H1 (cell line): ENCODE measurements at regions not wholly inside any gene's neighbourhood (a gene's known extent, or its start where the extent isn't known, plus 50 kb on each side); places are given as distances from the start of the nearest gene placed in this dataset.

Source experiments
- CTCF ChIA-PET: fragments of 300-600 bp; sonication (Branson Sonifier 250); formaldehyde crosslinking; loops from one replicate; lab custom pipeline; 2021; ENCODE audit not compliant: partially characterized antibody; lab: Charles Lee
- POLR2A ChIA-PET: fragments of 300-600 bp; sonication (Branson Sonifier 250); formaldehyde crosslinking; loops from one replicate; lab custom pipeline; 2021; ENCODE audit warnings: inconsistent platforms; ENCODE audit not compliant: partially characterized antibody; lab: Charles Lee
- DNase-seq, 2 experiments: peaks; one replicate each; pipeline versions ENCODE4 v3.0.0 to v3.0.0-alpha.2; 2010 to 2022; ENCODE audit warnings: low spot score in 2 of 2, low read depth in 1 of 2, mixed read lengths in 1 of 2
- FAIRE-seq: peaks from 2 replicates; lab custom pipeline; 2011; peaks lifted over from hg19 to GRCh38; lab: Jason Lieb, UNC
- H2AFZ ChIP-seq: 2 replicates; pipeline ENCODE4 v1.8.1; 2012; ENCODE audit warnings: low read length, inconsistent platforms
- H2AK5ac ChIP-seq: 2 replicates; pipeline ENCODE4 v1.6.1; 2013; ENCODE audit warnings: low read depth, low read length
- H2BK120ac ChIP-seq: replicated peaks from 2 replicates; pipeline ENCODE3; 2013; ENCODE audit warnings: low read depth, low read length, inconsistent platforms
- H2BK12ac ChIP-seq: 2 replicates; pipeline ENCODE4 v1.6.1; 2013; ENCODE audit warnings: low read depth, low read length
- H2BK15ac ChIP-seq: 2 replicates; pipeline ENCODE4 v1.6.1; 2013; ENCODE audit warnings: low read length
- H2BK20ac ChIP-seq: 2 replicates; pipeline ENCODE4 v1.6.1; 2013; ENCODE audit warnings: low read length
- H2BK5ac ChIP-seq: 2 replicates; pipeline ENCODE4 v1.6.1; 2013; ENCODE audit warnings: low read depth, low read length
- H3K14ac ChIP-seq: 2 replicates; pipeline ENCODE4 v1.6.1; 2013; ENCODE audit warnings: inconsistent platforms; ENCODE audit not compliant: insufficient read length
- H3K18ac ChIP-seq: 2 replicates; pipeline ENCODE4 v1.6.1; 2013; ENCODE audit warnings: low read length; ENCODE audit errors: extremely low read depth
- H3K23ac ChIP-seq: 2 replicates; pipeline ENCODE4 v1.6.1; 2013; ENCODE audit warnings: inconsistent platforms; ENCODE audit not compliant: insufficient read length
- H3K23me2 ChIP-seq: 2 replicates; pipeline ENCODE4 v1.6.1; 2013; ENCODE audit warnings: low read depth, low read length
- H3K27ac ChIP-seq: 2 replicates; pipeline ENCODE4 v1.6.1; 2011; ENCODE audit warnings: low read depth, low read length, inconsistent platforms
- H3K27me3 ChIP-seq, 4 experiments: replicated peaks in 1 of 4; 1 replicate in 1 of 4; 2 replicates in 3 of 4; pipeline versions ENCODE4 v1.6.1 to v1.8.1; 2011 to 2013; ENCODE audit warnings: low read length in 3 of 4, mild to moderate bottlenecking in 3 of 4, inconsistent platforms in 2 of 4, mixed read lengths in 2 of 4, moderate library complexity in 1 of 4; ENCODE audit not compliant: control insufficient read depth in 3 of 4, insufficient read depth in 3 of 4; ENCODE audit errors: extremely low read depth in 1 of 4
- H3K36me3 ChIP-seq, 4 experiments: 2 replicates each; pipeline versions ENCODE4 v1.6.1 to v1.8.1; 2011 to 2013; ENCODE audit warnings: mild to moderate bottlenecking in 4 of 4, low read length in 3 of 4, moderate library complexity in 2 of 4, control low read depth in 1 of 4, inconsistent platforms in 1 of 4; ENCODE audit not compliant: insufficient read depth in 4 of 4, control insufficient read depth in 2 of 4
- H3K4ac ChIP-seq: replicated peaks from 2 replicates; pipeline ENCODE3; 2013; ENCODE audit warnings: low read length, low read depth, mixed read lengths, inconsistent platforms; ENCODE audit not compliant: insufficient read length
- H3K4me1 ChIP-seq, 4 experiments: replicated peaks in 1 of 4; 1 replicate in 1 of 4; 2 replicates in 3 of 4; pipeline versions ENCODE4 v1.6.1 to v1.8.1; 2011 to 2013; ENCODE audit warnings: low read length in 3 of 4, inconsistent platforms in 2 of 4, mixed read lengths in 1 of 4; ENCODE audit not compliant: insufficient read depth in 4 of 4, control insufficient read depth in 3 of 4
- H3K4me2 ChIP-seq, 2 experiments: 2 replicates each; pipeline versions ENCODE4 v1.6.1 to v1.8.1; 2011 to 2013; ENCODE audit warnings: low read depth in 2 of 2, low read length in 2 of 2, control low read depth in 1 of 2, inconsistent platforms in 1 of 2, mild to moderate bottlenecking in 1 of 2; ENCODE audit not compliant: insufficient read depth in 1 of 2
- H3K4me3 ChIP-seq, 4 experiments: fragments of 200-600, 300-600 bp in 1 of 4; sonication (generic), shearing (Covaris generic), sonication (Bioruptor Twin) in 1 of 4; 2 replicates each; pipeline versions ENCODE4 v1.5.1 to v1.8.1; 2011 to 2016; ENCODE audit warnings: low read length in 4 of 4, low read depth in 3 of 4, control low read depth in 2 of 4, inconsistent platforms in 2 of 4, mild to moderate bottlenecking in 2 of 4, mixed read lengths in 1 of 4, moderate library complexity in 1 of 4; ENCODE audit not compliant: insufficient read depth in 2 of 4; ENCODE audit errors: extremely low read depth in 1 of 4
- H3K56ac ChIP-seq: replicated peaks from 2 replicates; pipeline ENCODE3; 2013; ENCODE audit warnings: low read depth, mild to moderate bottlenecking, mixed read lengths, low read length, inconsistent platforms; ENCODE audit not compliant: insufficient read length
- H3K79me1 ChIP-seq: 2 replicates; pipeline ENCODE4 v1.6.1; 2013; ENCODE audit warnings: low read depth, low read length, control low read depth
- H3K79me2 ChIP-seq, 2 experiments: 2 replicates each; pipeline versions ENCODE4 v1.6.1 to v1.8.1; 2012 to 2013; ENCODE audit warnings: low read length in 2 of 2, mild to moderate bottlenecking in 2 of 2, inconsistent platforms in 1 of 2; ENCODE audit not compliant: insufficient read depth in 2 of 2, control insufficient read depth in 1 of 2
- H3K9ac ChIP-seq, 4 experiments: replicated peaks in 1 of 4; 1 replicate in 1 of 4; 2 replicates in 3 of 4; pipeline versions ENCODE4 v1.6.1 to v1.8.1; 2011 to 2013; ENCODE audit warnings: low read depth in 3 of 4, low read length in 3 of 4, control low read depth in 2 of 4, mild to moderate bottlenecking in 2 of 4, moderate library complexity in 2 of 4, inconsistent platforms in 1 of 4; ENCODE audit errors: extremely low read depth in 1 of 4
- H3K9me3 ChIP-seq, 2 experiments: 2 replicates each; pipeline versions ENCODE4 v1.6.1 to v1.8.1; 2012 to 2013; ENCODE audit warnings: mild to moderate bottlenecking in 2 of 2, moderate library complexity in 2 of 2, control low read depth in 1 of 2, inconsistent platforms in 1 of 2, low read depth in 1 of 2, low read length in 1 of 2, mixed read lengths in 1 of 2; ENCODE audit not compliant: insufficient read depth in 2 of 2
- H4K20me1 ChIP-seq, 2 experiments: replicated peaks in 1 of 2; 2 replicates each; pipeline versions ENCODE3 to v1.8.1; 2011 to 2013; ENCODE audit warnings: inconsistent platforms in 2 of 2, low read length in 2 of 2, mild to moderate bottlenecking in 1 of 2; ENCODE audit not compliant: insufficient read depth in 2 of 2, control insufficient read depth in 1 of 2
- H4K5ac ChIP-seq: 2 replicates; pipeline ENCODE4 v1.6.1; 2013; ENCODE audit warnings: low read length, low read depth, mixed read lengths, inconsistent platforms; ENCODE audit not compliant: insufficient read length
- H4K8ac ChIP-seq: 2 replicates; pipeline ENCODE4 v1.8.0; 2013; ENCODE audit warnings: mild to moderate bottlenecking, moderate library complexity, low read length, inconsistent platforms; ENCODE audit not compliant: insufficient read depth; ENCODE audit errors: extremely low read depth
- H4K91ac ChIP-seq: replicated peaks from 2 replicates; pipeline ENCODE3; 2013; ENCODE audit warnings: low read length, mixed read lengths, inconsistent platforms; ENCODE audit not compliant: insufficient read length
- TAF1 ChIP-seq: IDR thresholded peaks from 2 replicates; pipeline ENCODE4 v1.6.1; 2011; ENCODE audit warnings: mild to moderate bottlenecking, low read depth, low read length
- USF2 ChIP-seq: IDR thresholded peaks from 2 replicates; pipeline ENCODE4 v1.6.1; 2011; ENCODE audit warnings: low read length, improper control_type of control experiment
- WGBS, 2 experiments: shearing (Covaris generic) in 1 of 2; methylation state at CpG; one replicate each; pipeline versions ENCODE4 v1.1.6 to v1.1.7; 2013 to 2015; ENCODE audit warnings: low lambda C conversion rate in 2 of 2, mixed read lengths in 2 of 2, inconsistent platforms in 1 of 2, low coverage in 1 of 2, missing lambda C conversion rate in 1 of 2; ENCODE audit not compliant: insufficient replicate concordance in 2 of 2, insufficient coverage in 1 of 2, insufficient read length in 1 of 2; ENCODE audit errors: extremely low coverage in 1 of 2, missing lambda C conversion rate in 1 of 2; 5-methylcytosine and 5-hydroxymethylcytosine counted together

GRCh38 chr14:104282332-104283196 is 144.2 kb downstream of the KIF26A start:
- CTCF ChIA-PET: interaction anchor here (1.1 kb wide), 1 partner anchor 207 kb away, joined by 3 read pairs; no protein-coding TSS in a partner anchor
- 0 out of 2 replicates have a peak overlapping the region, but pooled peaks have one; percentile 61 for H2BK15ac ChIP-seq
- WGBS, 2 experiments: 88% methylated on average over 25 of the region's 26 CpGs; no CpG with 5 or more reads in 1 of the 2 experiments

More at GRCh38 chr14:104282332-104283196, 144.2 kb downstream of the KIF26A start:
- Histone ChIP-seq H3K56ac (no peak overlapping the region), H3K4me3 (no peak overlapping the region), H3K14ac (no peak overlapping the region), H4K91ac (peak overlapping the region; percentile 1), H4K20me1 (no peaks in the 10 kb centered on the region), H3K18ac (no peak overlapping the region; the same call in 1 of the 2 replicates), H3K4me2 (no peak overlapping the region), H3K27me3 (no peaks in the 10 kb centered on the region), H3K4me1 (no peaks in the 10 kb centered on the region; a peak in 3 of 7 replicates), H3K79me2 (no peaks in the 10 kb centered on the region), H4K5ac (no peak overlapping the region), H2BK20ac (no peak overlapping the region; the same call in 1 of the 2 replicates), H2BK5ac (no peak overlapping the region), H4K8ac (no peak overlapping the region), H3K9ac (no peak overlapping the region), H3K23ac (no peak overlapping the region), H2AK5ac (no peak overlapping the region), H3K9me3 (no peaks in the 10 kb centered on the region), H2BK12ac (peak overlapping the region; percentile 60; the same call in 1 of the 2 replicates), H2AFZ (no peak overlapping the region), H2BK120ac (no peak overlapping the region), H3K27ac (no peak overlapping the region), H3K79me1 (no peaks in the 10 kb centered on the region), H3K36me3 (no peaks in the 10 kb centered on the region), H3K4ac (no peak overlapping the region), H3K23me2 (no peaks in the 10 kb centered on the region)
- TF ChIP-seq USF2 (no peak), TAF1 (no peak)
- DNase-seq (no peak), FAIRE-seq (no peak)
- POLR2A ChIA-PET: no interaction called here
